AG08395 (cell line): ENCODE measurements at regions not wholly inside any gene's neighbourhood (a gene's known extent, or its start where the extent isn't known, plus 50 kb on each side); places are given as distances from the start of the nearest gene placed in this dataset.
"Not testable (repeated sequence)": the region's sequence is repeated elsewhere in the genome, so short reads cannot be mapped to it uniquely, and the experiment has no call there.

Experiments used
- DNase-seq: peaks from one replicate; pipeline ENCODE4 v3.0.0; 2012; ENCODE audit warnings: mixed read lengths, low spot score

GRCh38 chr21:10430005-10430404 lies 91.4 kb upstream of the TPTE start:
- DNase-seq: peak; percentile 3

- not testable (repeated sequence) for DNase-seq
Measured at GRCh38 chr21:10431995-10432394, 89.4 kb upstream of the TPTE start.

- not testable (repeated sequence) for DNase-seq
Measured at GRCh38 chr21:10432456-10432855, 88.9 kb upstream of the TPTE start.

- DNase-seq: not testable (repeated sequence)
Measured at GRCh38 chr21:10437977-10438376, 83.4 kb upstream of the TPTE start.

GRCh38 chr21:10440639-10441038 lies 80.7 kb upstream of the TPTE start:
- not testable (repeated sequence) for DNase-seq

- not testable (repeated sequence) for DNase-seq
Measured at GRCh38 chr21:10442018-10442417, 79.4 kb upstream of the TPTE start.

- DNase-seq: not testable (repeated sequence)
Measured at GRCh38 chr21:10445685-10446084, 75.7 kb upstream of the TPTE start.

GRCh38 chr21:10449451-10449850 lies 71.9 kb upstream of the TPTE start:
- DNase-seq: not testable (repeated sequence)

- not testable (repeated sequence) for DNase-seq
Measured at GRCh38 chr21:10451274-10451673, 70.1 kb upstream of the TPTE start.

- DNase-seq: not testable (repeated sequence)
Measured at GRCh38 chr21:10457765-10458164, 63.6 kb upstream of the TPTE start.

GRCh38 chr21:10460957-10461356 lies 60.4 kb upstream of the TPTE start:
- DNase-seq: not testable (repeated sequence)

GRCh38 chr21:10461445-10461844 lies 59.9 kb upstream of the TPTE start:
- DNase-seq: not testable (repeated sequence)

GRCh38 chr21:10463156-10463555 lies 58.2 kb upstream of the TPTE start:
- no peak for DNase-seq

- no peak for DNase-seq
Measured at GRCh38 chr21:10464975-10465374, 56.4 kb upstream of the TPTE start.

- DNase-seq: not testable (repeated sequence)
Measured at GRCh38 chr21:10465524-10466110, 55.8 kb upstream of the TPTE start.

GRCh38 chr21:10466200-10466599 lies 55.2 kb upstream of the TPTE start:
- DNase-seq: no peak
